PC-3 (cell line): ENCODE measurements at regions not wholly inside any gene's neighbourhood (a gene's known extent, or its start where the extent isn't known, plus 50 kb on each side); places are given as distances from the start of the nearest gene placed in this dataset.
A peak's percentile ranks its signal among the peaks of the same experiment; 100 is the strongest.

ENCODE experiments used
- ATAC-seq: fragments of 200-7000 bp; cut with Tn5 transposase; 2 replicates; pipeline ENCODE4 v1.9.1; 2020; ENCODE audit warnings: mild to moderate bottlenecking, moderate library complexity
- BruUV-seq: library from RNA; stranded (reverse); fragments of 400-500 nt; replicated peaks from 2 replicates; lab custom pipeline; 2021; lab: Mats Ljungman, UMichigan
- CTCF ChIA-PET: fragments of 300-600 bp; sonication (Branson Sonifier 250); formaldehyde crosslinking; loops from one replicate; lab custom pipeline; 2022; ENCODE audit warnings: antibody characterized with exemption; lab: Charles Lee
- POLR2A ChIA-PET: fragments of 300-600 bp; sonication (Branson Sonifier 250); formaldehyde crosslinking; loops from one replicate; lab custom pipeline; 2022; ENCODE audit warnings: antibody characterized with exemption; ENCODE audit not compliant: unreplicated experiment; lab: Charles Lee
- DNase-seq: peaks from one replicate; pipeline ENCODE4 v3.0.0-alpha.2; 2015
- H2AFZ ChIP-seq: fragments of 300-600 bp; sonication (generic); 2 replicates; pipeline ENCODE4 v1.6.0; 2016; ENCODE audit warnings: antibody characterized with exemption, low read length
- H3F3A ChIP-seq: fragments of 300-600 bp; sonication (generic); one replicate; pipeline ENCODE4 v1.6.0; 2017; ENCODE audit warnings: antibody characterized with exemption, low read length, control low read depth, mild to moderate bottlenecking; ENCODE audit not compliant: unreplicated experiment
- H3K27ac ChIP-seq: fragments of 300-600 bp; sonication (generic); 2 replicates; pipeline ENCODE4 v1.5.1; 2016; ENCODE audit warnings: mild to moderate bottlenecking, low read length
- H3K27me3 ChIP-seq: fragments of 300-600 bp; sonication (generic); 2 replicates; pipeline ENCODE4 v1.6.1; 2016; ENCODE audit warnings: low read length, mixed read lengths
- H3K36me3 ChIP-seq: fragments of 300-600 bp; sonication (generic); 2 replicates; pipeline ENCODE4 v1.6.1; 2016; ENCODE audit warnings: low read depth, mixed run types, low read length, mixed read lengths
- H3K4me1 ChIP-seq: fragments of 300-600 bp; sonication (generic); 2 replicates; pipeline ENCODE4 v1.5.1; 2016; ENCODE audit warnings: low read length; ENCODE audit not compliant: insufficient read depth
- H3K4me2 ChIP-seq: fragments of 300-600 bp; sonication (generic); 2 replicates; pipeline ENCODE4 v1.6.0; 2016; ENCODE audit warnings: low read length
- H3K4me3 ChIP-seq: fragments of 300-600 bp; sonication (generic); 2 replicates; pipeline ENCODE4 v1.5.1; 2016; ENCODE audit warnings: mild to moderate bottlenecking, low read length, mixed read lengths
- H3K79me2 ChIP-seq: fragments of 300-600 bp; sonication (generic); 2 replicates; pipeline ENCODE4 v1.6.1; 2017; ENCODE audit warnings: low read length, mixed read lengths
- H3K9ac ChIP-seq: fragments of 300-600 bp; sonication (generic); 2 replicates; pipeline ENCODE4 v1.6.0; 2016; ENCODE audit warnings: mild to moderate bottlenecking, low read length
- H3K9me2 ChIP-seq: fragments of 300-600 bp; sonication (generic); replicated peaks from 2 replicates; pipeline ENCODE4 v1.6.1; 2016; ENCODE audit warnings: mixed run types, low read length, mixed read lengths
- H3K9me3 ChIP-seq: fragments of 300-600 bp; sonication (generic); 2 replicates; pipeline ENCODE4 v1.6.1; 2016; ENCODE audit warnings: low read length, mixed read lengths
- H4K20me1 ChIP-seq: fragments of 300-600 bp; sonication (generic); 2 replicates; pipeline ENCODE4 v1.6.1; 2016; ENCODE audit warnings: low read length, mixed read lengths
- CTCF ChIP-seq: fragments of 300-600 bp; sonication (generic); conservative IDR thresholded peaks from 2 replicates; pipeline ENCODE4 v1.5.1; 2017; ENCODE audit warnings: antibody characterized with exemption, low read depth, mild to moderate bottlenecking, low read length
- EZH2 ChIP-seq: fragments of 300-600 bp; sonication (generic); IDR thresholded peaks from one replicate; pipeline ENCODE4 v1.6.1; 2017; ENCODE audit warnings: antibody characterized with exemption, mild to moderate bottlenecking, low read length; ENCODE audit not compliant: unreplicated experiment
- EZH2phosphoT487 ChIP-seq: fragments of 300-600 bp; sonication (generic); IDR thresholded peaks from 2 replicates; pipeline ENCODE4 v1.6.1; 2018; ENCODE audit warnings: mild to moderate bottlenecking, antibody characterized with exemption, low read length, borderline replicate concordance
- intact Hi-C: fragments of 100-400 bp; cut with micrococcal nuclease; formaldehyde crosslinking; loops from 2 replicates; pipeline ENCODE4 v1.9.0; 2023

- DNase-seq = no peak
- peak overlapping the region; percentile 68 for H3K4me2 ChIP-seq
- ChIA-PET CTCF (no interaction called here), POLR2A (interaction anchor here (0.6 to 0.9 kb wide), 3 partner anchors 62 to 496 kb away, joined by 3 to 4 read pairs (median 4); partner anchors contain the start of gene HDAC4)
- ATAC-seq = no peak
- no peaks in the 10 kb centered on the region for H4K20me1 ChIP-seq
- intact Hi-C loops = loop anchor here (2.0 kb wide), 1 partner anchor 64 kb away; the partner anchor contains the start of gene HDAC4
- BruUV-seq = TSS peak; percentile 83
- H3K9me2 ChIP-seq = no peaks in the 10 kb centered on the region
- no peaks in the 10 kb centered on the region for H3K27me3 ChIP-seq
- 0 out of 2 replicates have a peak overlapping the region, but pooled peaks have one; percentile 19 for H3K4me3 ChIP-seq
- no peaks in the 10 kb centered on the region for H3K79me2 ChIP-seq
- H3F3A ChIP-seq = no peaks in the 10 kb centered on the region
- no peaks in the 10 kb centered on the region for H3K36me3 ChIP-seq
- no peaks in the 10 kb centered on the region for H3K9me3 ChIP-seq
- peak overlapping the region; percentile 78 for H2AFZ ChIP-seq
- peaks cover 13% of the 10 kb centered on the region; the same call in 1 of the 2 replicates for H3K4me1 ChIP-seq
- TF ChIP-seq EZH2phosphoT487 (no peak), EZH2 (no peak)
- H3K9ac ChIP-seq = 0 out of 2 replicates have a peak overlapping the region, but pooled peaks have one; percentile 27
- no peak overlapping the region for H3K27ac ChIP-seq
These were observed 63.6 kb upstream of the HDAC4 start for GRCh38 chr2:239464166-239465016.

- no peak overlapping the region for H2AFZ ChIP-seq
- no peaks in the 10 kb centered on the region for H4K20me1 ChIP-seq
- no peaks in the 10 kb centered on the region for H3K36me3 ChIP-seq
- no peak for ATAC-seq
- no peak overlapping the region for H3K4me2 ChIP-seq
- DNase-seq = no peak
- H3K79me2 ChIP-seq = no peaks in the 10 kb centered on the region
- H3K4me3 ChIP-seq = no peak overlapping the region
- POLR2A ChIA-PET = interaction anchor here (0.6 kb wide), 1 partner anchor 495 kb away, joined by 3 read pairs; no protein-coding TSS in a partner anchor
- H3K27me3 ChIP-seq = peaks cover 5% of the 10 kb centered on the region
- CTCF ChIA-PET = no interaction called here
- H3K4me1 ChIP-seq = peaks cover 13% of the 10 kb centered on the region; the same call in 1 of the 2 replicates
- H3F3A ChIP-seq = no peaks in the 10 kb centered on the region
- BruUV-seq = no TSS peak
- TF ChIP-seq CTCF = no peak
- no peak for TF ChIP-seq EZH2phosphoT487
- TF ChIP-seq EZH2 = no peak
- intact Hi-C loops = loop anchor here (2.0 kb wide), 1 partner anchor 63 kb away; the partner anchor contains the start of gene HDAC4
- H3K27ac ChIP-seq = no peak overlapping the region
- H3K9me2 ChIP-seq = no peaks in the 10 kb centered on the region
- H3K9ac ChIP-seq = no peak overlapping the region
- H3K9me3 ChIP-seq = no peaks in the 10 kb centered on the region
These were observed 62.8 kb upstream of the HDAC4 start for GRCh38 chr2:239463541-239464165.

- no peak overlapping the region for H3K4me2 ChIP-seq
- H3K4me1 ChIP-seq = peaks cover 13% of the 10 kb centered on the region; the same call in 1 of the 2 replicates
- peaks cover 13% of the 10 kb centered on the region for H3K27me3 ChIP-seq
- no peak overlapping the region for H3K4me3 ChIP-seq
- intact Hi-C loops = no loop called here
- BruUV-seq = no TSS peak
- no peaks in the 10 kb centered on the region for H3K79me2 ChIP-seq
- no peaks in the 10 kb centered on the region for H3F3A ChIP-seq
- no peaks in the 10 kb centered on the region for H3K9me3 ChIP-seq
- POLR2A ChIA-PET = no interaction called here
- H3K9ac ChIP-seq = no peak overlapping the region
- H3K27ac ChIP-seq = no peak overlapping the region
- DNase-seq = no peak
- H3K36me3 ChIP-seq = no peaks in the 10 kb centered on the region
- H2AFZ ChIP-seq = no peak overlapping the region
- CTCF ChIA-PET = no interaction called here
- ATAC-seq = no peak
- H3K9me2 ChIP-seq = no peaks in the 10 kb centered on the region
- no peaks in the 10 kb centered on the region for H4K20me1 ChIP-seq
- TF ChIP-seq EZH2phosphoT487 = no peak
- TF ChIP-seq CTCF = no peak
- TF ChIP-seq EZH2 = no peak
These were observed 62.1 kb upstream of the HDAC4 start for GRCh38 chr2:239462671-239463506.
